ENCODE measurements at regions not wholly inside any gene's neighbourhood (a gene's known extent, or its start where the extent isn't known, plus 50 kb on each side); places are given as distances from the start of the nearest gene placed in this dataset.

DNA sequence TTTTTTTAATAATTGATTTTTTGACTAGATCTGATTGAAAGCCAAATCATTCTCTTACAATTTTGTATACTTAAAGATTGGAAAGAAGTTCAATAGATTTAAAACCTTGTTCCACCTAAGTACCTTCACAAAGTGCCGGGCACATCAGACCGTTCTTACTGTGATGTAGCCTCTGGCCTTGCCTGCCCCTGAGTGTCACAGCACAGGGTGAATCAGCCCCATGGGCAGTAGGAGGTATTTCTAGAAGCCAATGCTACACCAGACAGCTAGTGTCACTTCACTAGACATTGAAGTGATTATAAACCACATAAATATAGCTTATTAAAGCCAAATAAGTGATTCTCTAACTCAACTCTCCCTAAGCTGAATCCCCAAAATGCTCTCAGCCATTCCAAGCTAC lies 131.3 kb downstream of the LACC1 start (continued):
- TF ChIP-seq, protein P1, sequence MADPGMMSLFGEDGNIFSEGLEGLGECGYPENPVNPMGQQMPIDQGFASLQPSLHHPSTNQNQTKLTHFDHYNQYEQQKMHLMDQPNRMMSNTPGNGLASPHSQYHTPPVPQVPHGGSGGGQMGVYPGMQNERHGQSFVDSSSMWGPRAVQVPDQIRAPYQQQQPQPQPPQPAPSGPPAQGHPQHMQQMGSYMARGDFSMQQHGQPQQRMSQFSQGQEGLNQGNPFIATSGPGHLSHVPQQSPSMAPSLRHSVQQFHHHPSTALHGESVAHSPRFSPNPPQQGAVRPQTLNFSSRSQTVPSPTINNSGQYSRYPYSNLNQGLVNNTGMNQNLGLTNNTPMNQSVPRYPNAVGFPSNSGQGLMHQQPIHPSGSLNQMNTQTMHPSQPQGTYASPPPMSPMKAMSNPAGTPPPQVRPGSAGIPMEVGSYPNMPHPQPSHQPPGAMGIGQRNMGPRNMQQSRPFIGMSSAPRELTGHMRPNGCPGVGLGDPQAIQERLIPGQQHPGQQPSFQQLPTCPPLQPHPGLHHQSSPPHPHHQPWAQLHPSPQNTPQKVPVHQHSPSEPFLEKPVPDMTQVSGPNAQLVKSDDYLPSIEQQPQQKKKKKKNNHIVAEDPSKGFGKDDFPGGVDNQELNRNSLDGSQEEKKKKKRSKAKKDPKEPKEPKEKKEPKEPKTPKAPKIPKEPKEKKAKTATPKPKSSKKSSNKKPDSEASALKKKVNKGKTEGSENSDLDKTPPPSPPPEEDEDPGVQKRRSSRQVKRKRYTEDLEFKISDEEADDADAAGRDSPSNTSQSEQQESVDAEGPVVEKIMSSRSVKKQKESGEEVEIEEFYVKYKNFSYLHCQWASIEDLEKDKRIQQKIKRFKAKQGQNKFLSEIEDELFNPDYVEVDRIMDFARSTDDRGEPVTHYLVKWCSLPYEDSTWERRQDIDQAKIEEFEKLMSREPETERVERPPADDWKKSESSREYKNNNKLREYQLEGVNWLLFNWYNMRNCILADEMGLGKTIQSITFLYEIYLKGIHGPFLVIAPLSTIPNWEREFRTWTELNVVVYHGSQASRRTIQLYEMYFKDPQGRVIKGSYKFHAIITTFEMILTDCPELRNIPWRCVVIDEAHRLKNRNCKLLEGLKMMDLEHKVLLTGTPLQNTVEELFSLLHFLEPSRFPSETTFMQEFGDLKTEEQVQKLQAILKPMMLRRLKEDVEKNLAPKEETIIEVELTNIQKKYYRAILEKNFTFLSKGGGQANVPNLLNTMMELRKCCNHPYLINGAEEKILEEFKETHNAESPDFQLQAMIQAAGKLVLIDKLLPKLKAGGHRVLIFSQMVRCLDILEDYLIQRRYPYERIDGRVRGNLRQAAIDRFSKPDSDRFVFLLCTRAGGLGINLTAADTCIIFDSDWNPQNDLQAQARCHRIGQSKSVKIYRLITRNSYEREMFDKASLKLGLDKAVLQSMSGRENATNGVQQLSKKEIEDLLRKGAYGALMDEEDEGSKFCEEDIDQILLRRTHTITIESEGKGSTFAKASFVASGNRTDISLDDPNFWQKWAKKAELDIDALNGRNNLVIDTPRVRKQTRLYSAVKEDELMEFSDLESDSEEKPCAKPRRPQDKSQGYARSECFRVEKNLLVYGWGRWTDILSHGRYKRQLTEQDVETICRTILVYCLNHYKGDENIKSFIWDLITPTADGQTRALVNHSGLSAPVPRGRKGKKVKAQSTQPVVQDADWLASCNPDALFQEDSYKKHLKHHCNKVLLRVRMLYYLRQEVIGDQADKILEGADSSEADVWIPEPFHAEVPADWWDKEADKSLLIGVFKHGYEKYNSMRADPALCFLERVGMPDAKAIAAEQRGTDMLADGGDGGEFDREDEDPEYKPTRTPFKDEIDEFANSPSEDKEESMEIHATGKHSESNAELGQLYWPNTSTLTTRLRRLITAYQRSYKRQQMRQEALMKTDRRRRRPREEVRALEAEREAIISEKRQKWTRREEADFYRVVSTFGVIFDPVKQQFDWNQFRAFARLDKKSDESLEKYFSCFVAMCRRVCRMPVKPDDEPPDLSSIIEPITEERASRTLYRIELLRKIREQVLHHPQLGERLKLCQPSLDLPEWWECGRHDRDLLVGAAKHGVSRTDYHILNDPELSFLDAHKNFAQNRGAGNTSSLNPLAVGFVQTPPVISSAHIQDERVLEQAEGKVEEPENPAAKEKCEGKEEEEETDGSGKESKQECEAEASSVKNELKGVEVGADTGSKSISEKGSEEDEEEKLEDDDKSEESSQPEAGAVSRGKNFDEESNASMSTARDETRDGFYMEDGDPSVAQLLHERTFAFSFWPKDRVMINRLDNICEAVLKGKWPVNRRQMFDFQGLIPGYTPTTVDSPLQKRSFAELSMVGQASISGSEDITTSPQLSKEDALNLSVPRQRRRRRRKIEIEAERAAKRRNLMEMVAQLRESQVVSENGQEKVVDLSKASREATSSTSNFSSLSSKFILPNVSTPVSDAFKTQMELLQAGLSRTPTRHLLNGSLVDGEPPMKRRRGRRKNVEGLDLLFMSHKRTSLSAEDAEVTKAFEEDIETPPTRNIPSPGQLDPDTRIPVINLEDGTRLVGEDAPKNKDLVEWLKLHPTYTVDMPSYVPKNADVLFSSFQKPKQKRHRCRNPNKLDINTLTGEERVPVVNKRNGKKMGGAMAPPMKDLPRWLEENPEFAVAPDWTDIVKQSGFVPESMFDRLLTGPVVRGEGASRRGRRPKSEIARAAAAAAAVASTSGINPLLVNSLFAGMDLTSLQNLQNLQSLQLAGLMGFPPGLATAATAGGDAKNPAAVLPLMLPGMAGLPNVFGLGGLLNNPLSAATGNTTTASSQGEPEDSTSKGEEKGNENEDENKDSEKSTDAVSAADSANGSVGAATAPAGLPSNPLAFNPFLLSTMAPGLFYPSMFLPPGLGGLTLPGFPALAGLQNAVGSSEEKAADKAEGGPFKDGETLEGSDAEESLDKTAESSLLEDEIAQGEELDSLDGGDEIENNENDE (IDR thresholded peaks at IDR 0.05; ENCODE audit: insufficient replicate concordance, low read length) = no peak
- no peak for TF ChIP-seq USF2 (IDR thresholded peaks at IDR 0.05; ENCODE audit: low read length)
- TF ChIP-seq CEBPB (IDR thresholded peaks at IDR 0.05; ENCODE audit: low read depth, low read length) = no peak
- no peak for TF ChIP-seq RAD21 (IDR thresholded peaks at IDR 0.05 in 1 of 2, conservative IDR thresholded peaks at IDR 0.05 in 1 of 2; ENCODE audit: low read depth in 2 of 2, low read length in 2 of 2)
